Ishikawa (cell line): ENCODE measurements at regions not wholly inside any gene's neighbourhood (a gene's known extent, or its start where the extent isn't known, plus 50 kb on each side); places are given as distances from the start of the nearest gene placed in this dataset.

Source experiments
- CEBPB ChIP-seq: IDR thresholded peaks from 2 replicates; pipeline ENCODE4 v1.6.1; 2012
- CREB1 ChIP-seq: IDR thresholded peaks from 2 replicates; pipeline ENCODE4 v1.6.1; 2012; ENCODE audit warnings: low read depth
- EGR1 ChIP-seq: IDR thresholded peaks from 2 replicates; pipeline ENCODE4 v1.6.1; 2012
- EP300 ChIP-seq: IDR thresholded peaks from 2 replicates; pipeline ENCODE4 v1.6.1; 2012; ENCODE audit warnings: borderline replicate concordance
- FOXM1 ChIP-seq: IDR thresholded peaks from 2 replicates; pipeline ENCODE4 v1.6.1; 2012; ENCODE audit warnings: low read depth, borderline replicate concordance
- MAX ChIP-seq: IDR thresholded peaks from 2 replicates; pipeline ENCODE4 v1.6.1; 2012
- NFIC ChIP-seq: IDR thresholded peaks from 2 replicates; pipeline ENCODE4 v1.6.1; 2012
- RAD21 ChIP-seq: IDR thresholded peaks from 2 replicates; pipeline ENCODE4 v1.6.1; 2012; ENCODE audit warnings: low read depth
- REST ChIP-seq: IDR thresholded peaks from 2 replicates; pipeline ENCODE4 v1.6.1; 2012; ENCODE audit warnings: low read depth, mild to moderate bottlenecking
- TAF1 ChIP-seq: IDR thresholded peaks from 2 replicates; pipeline ENCODE4 v1.6.1; 2012; ENCODE audit warnings: low read depth, mild to moderate bottlenecking
- TCF12 ChIP-seq: IDR thresholded peaks from 2 replicates; pipeline ENCODE4 v1.6.1; 2012; ENCODE audit warnings: low read depth
- TEAD4 ChIP-seq: IDR thresholded peaks from 2 replicates; pipeline ENCODE4 v1.6.1; 2012
- USF1 ChIP-seq: IDR thresholded peaks from 2 replicates; pipeline ENCODE4 v1.6.1; 2012
- YY1 ChIP-seq: IDR thresholded peaks from 2 replicates; pipeline ENCODE4 v1.6.1; 2012; ENCODE audit warnings: low read depth
- ZBTB7A ChIP-seq: IDR thresholded peaks from 2 replicates; pipeline ENCODE4 v1.6.1; 2012; ENCODE audit warnings: low read depth

- TF ChIP-seq RAD21, result no peak
- no peak for TF ChIP-seq YY1
- no peak for TF ChIP-seq FOXM1
- no peak for TF ChIP-seq CREB1
- no peak for TF ChIP-seq ZBTB7A
- no peak for TF ChIP-seq TAF1
- TF ChIP-seq TEAD4, result no peak
- TF ChIP-seq MAX, result no peak
- TF ChIP-seq TCF12, result no peak
- no peak for TF ChIP-seq EP300
- no peak for TF ChIP-seq CEBPB
- TF ChIP-seq NFIC, result no peak
- TF ChIP-seq EGR1, result no peak
- TF ChIP-seq REST, result no peak
- no peak for TF ChIP-seq USF1
Measured at GRCh38 chr10:121232494-121232893, 365.8 kb downstream of the FGFR2 start.

GRCh38 chr10:121235692-121236091 lies 362.6 kb downstream of the FGFR2 start:
- TF ChIP-seq CREB1 (no peak), YY1 (no peak), MAX (no peak), EGR1 (no peak), ZBTB7A (no peak), EP300 (no peak), NFIC (no peak)

GRCh38 chr10:121236621-121237020 lies 361.6 kb downstream of the FGFR2 start:
- TF ChIP-seq NFIC (no peak), CREB1 (no peak), TCF12 (no peak), EP300 (no peak), YY1 (no peak), CEBPB (no peak), REST (no peak), TEAD4 (no peak), EGR1 (no peak), USF1 (no peak), RAD21 (no peak), ZBTB7A (no peak), MAX (no peak), FOXM1 (no peak), TAF1 (no peak)

GRCh38 chr10:121237718-121238117 lies 360.5 kb downstream of the FGFR2 start:
- peak; percentile 17; the same call in 1 of the 2 replicates for TF ChIP-seq RAD21
- TF ChIP-seq YY1, result no peak

GRCh38 chr10:121240011-121240410 lies 358.2 kb downstream of the FGFR2 start:
- TF ChIP-seq EGR1, result no peak
- no peak for TF ChIP-seq TEAD4
- no peak for TF ChIP-seq YY1
- no peak for TF ChIP-seq MAX
- no peak for TF ChIP-seq ZBTB7A
- no peak for TF ChIP-seq CEBPB
- TF ChIP-seq EP300, result no peak
- no peak for TF ChIP-seq RAD21
- TF ChIP-seq REST, result no peak
- TF ChIP-seq FOXM1, result no peak
- no peak for TF ChIP-seq NFIC
